ENCODE measurements at regions not wholly inside any gene's neighbourhood (a gene's known extent, or its start where the extent isn't known, plus 50 kb on each side); places are given as distances from the start of the nearest gene placed in this dataset.

DNA sequence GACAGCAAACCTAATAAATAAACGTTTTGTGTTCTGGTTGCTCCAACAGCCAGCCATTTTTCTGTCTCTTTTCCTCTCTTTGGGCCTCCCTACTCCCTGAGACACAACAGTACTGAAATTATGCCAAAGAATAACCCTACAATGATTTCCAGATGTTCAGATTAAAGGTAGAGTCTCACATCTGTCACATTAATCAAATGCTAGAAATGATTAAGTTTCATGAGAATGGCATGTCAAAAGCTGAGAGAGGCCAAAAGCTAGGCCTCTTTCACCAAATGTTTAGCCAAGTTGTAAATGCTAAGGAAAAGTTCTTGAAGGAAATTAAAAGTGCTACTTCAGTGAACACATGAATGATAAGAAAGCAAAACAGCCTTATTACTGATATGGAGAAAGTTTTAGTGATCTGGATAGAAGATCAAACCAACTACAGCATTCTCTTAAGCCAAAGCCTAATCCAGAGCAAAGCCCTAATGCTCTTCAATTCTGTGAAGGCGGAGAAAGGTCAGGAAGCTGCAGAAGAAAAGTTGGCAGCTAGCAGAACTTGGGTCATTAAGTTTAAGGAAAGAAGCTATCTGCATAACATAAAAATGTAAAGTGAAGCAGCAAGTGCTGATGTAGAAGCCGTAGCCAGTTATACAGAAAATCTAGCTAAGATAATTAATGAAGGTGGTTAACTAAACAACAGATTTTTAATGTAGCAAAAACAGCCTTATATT, 182.1 kb upstream of the NUDT6 start:
- DNase-seq = no peak

DNA sequence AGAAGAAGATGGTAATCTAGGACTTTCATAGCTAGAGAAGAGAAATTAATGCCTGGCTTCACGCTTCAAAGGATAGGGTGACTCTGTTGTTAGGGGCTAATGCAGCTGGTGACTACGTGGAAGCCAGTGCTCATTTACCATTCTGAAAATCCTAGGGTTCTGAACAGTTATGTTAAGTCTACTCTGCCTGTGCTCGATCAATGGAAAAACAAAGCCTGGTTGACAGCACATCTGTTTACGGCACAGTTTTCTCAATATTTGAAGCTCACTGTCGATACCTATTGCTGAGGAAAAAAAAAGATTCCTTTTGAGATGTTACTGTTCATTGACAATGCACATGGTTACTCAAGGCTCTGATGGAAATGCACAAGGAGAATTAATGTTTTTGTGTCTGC, 182.6 kb upstream of the NUDT6 start:
- no peak for DNase-seq

DNA sequence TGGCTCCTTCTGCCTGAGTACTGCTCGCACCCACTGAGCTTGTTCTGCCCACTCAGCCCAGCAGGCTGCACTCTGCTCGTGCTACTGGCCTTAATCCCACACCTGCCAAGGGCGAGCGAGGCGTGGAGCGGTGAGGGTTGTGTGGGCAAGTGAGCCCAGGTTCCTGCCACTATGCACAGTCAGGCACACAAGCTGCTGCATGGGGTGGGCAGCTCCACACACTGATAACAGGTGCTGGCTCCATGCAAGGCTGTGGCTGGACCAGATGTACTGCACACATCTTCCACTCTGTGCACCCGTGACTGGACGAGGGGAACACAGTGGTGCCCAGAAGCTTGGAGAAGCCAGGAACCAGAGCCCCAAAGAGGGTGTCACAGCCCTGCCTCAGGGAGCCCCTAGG, 184.3 kb upstream of the NUDT6 start:
- DNase-seq = no peak

DNA sequence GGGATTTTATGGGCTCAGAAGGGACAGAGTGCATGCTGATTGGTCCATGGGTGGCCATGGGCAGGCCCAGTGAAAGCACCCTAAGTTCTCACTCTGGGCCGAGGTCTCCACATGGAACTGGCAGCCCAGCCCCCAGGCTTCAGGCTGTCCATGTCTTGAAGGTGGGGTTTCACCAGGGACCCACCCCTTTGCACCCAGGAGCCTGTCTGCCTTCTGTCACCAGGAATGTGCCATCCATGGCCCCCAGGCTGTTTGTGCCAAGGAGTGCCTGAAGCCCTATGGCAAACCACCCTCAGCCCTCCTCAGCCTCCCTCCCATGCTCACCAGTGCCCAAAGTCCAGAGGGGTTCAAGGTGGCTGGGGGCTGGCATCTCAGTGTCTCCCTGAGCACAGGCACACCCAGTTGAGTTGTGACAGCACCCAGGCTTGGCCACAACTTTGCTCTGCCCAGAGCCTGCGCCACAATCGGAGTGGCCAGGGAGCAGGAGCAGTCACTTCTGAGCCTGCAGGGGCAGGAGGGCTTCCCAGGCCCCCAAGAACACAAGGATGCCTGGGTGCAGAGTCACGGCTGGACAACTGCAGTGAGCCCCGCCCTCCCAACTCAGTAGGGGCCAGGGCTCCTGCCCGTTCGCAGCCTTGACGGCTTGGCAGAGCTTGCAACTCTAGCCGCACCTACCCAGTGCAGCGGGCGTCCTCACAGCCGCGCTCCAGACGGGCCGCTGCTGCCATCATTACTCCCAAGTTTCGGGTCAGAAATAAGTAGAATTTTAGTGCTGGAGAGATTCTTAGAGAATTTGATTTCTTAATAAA, 185.3 kb upstream of the NUDT6 start:
- DNase-seq = no peak

DNA sequence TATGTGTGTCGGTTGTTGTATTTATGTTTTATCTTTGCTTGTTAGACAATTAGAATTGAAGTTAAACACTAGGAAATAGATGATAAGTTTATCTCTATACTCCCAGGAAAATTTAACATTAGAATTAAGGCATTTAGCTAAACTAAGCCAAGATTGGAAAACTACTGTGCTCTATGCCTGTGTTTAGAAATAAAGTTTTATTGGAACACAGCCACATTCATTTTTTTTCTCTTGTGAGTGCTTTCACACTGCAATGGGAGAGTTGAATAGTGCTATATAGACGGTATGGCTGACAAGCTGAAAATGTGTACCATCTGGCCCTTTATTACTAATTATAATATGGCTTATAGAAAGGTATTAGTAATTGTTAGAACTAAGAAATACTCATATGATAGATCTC, 186.7 kb upstream of the NUDT6 start:
- no peak for DNase-seq

DNA sequence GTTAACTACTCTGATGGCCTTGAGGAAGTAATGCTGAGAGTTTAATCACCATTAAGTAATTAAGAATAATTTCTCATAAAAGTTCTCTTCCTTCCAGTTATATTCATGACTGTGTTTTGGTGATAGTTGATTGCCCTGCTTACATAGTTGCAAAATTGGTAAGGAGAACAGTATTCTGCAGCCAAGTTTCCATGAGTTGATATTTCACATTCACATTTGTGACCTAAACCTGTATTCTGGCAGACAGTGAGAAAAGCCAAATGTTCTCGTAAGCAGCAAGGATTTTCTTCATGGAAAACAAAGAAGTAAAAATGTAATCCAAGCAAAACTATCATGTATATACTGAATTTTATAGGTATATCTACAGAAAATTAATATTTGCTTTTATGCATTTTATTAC, 187.8 kb upstream of the NUDT6 start:
- no peak for DNase-seq

DNA sequence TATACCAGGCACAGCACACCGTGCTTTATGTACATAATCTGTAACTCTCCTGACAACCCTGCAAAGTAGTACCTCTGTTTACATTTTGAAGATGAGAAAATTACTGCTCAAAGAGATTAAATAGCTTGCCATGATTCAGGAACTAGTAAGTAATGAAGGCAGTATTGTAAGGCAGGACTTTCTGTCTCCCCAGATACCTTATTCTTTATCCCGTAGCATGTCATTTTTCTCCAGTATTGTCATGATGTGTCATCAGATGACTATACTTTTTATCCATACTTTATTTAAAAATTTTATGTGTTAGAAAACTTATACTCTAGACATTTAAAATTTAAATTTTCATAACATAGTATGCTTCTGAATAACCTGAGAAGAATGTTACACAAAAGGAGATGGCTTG, 188.3 kb upstream of the NUDT6 start:
- DNase-seq = no peak

DNA sequence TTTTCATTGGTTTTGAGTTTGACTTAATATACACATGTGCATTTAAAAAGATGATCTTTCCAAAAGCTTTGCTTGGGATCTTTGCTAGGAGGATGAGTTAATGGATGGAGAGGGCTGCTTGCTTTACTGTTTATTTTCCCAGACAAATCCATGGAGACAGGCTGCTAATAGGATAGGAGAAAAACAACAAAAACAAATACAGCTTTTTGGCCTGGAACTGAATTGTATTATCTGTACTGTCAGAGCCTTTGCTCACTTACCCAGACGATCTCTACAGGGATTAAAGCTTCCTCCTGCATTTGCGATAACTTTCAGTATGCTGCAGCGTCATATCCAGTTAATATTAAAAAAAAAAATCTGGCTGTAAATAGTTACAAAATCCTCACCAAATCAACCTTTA, 190.8 kb upstream of the NUDT6 start:
- no peak for DNase-seq

DNA sequence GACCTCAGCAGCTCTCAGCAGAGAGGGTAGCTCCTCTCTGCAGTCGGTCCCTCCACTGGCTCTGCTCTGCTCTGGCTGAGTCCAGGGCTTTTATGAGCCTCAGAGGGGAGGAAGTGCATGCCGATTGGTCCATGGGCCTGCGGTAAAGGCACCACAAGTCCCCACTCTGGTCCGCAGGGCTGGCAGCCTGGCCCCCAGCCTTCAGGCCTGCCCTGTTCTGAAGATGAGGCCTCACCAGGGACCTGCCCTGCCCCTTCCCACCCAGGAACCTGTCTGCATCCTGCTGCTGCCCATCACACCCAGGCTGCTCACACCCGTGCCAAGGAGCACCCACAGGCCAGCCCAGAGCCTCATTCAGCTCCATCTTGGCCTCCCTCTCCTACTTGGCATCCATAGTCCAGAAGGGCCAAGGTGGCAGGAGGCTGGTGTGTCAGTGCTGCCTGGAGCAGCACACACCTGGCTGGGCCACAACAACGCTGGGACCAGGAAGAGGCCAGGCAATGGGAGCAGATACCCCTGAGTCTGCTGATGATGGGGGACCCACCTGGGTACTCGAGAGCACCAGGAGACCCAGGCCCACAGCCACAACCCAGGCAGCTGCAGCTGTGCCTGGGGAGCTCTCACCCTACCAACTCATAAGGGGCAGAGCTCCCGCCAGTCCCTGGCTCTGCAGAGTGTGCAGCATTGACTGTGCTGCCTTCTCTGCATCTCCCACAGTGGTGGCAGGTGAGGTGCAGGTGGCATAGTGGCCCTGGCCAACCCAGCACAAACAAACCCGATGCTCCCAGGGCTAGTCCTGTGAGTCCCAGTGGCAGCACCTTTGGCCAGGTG, 191.9 kb upstream of the NUDT6 start:
- DNase-seq = no peak

DNA sequence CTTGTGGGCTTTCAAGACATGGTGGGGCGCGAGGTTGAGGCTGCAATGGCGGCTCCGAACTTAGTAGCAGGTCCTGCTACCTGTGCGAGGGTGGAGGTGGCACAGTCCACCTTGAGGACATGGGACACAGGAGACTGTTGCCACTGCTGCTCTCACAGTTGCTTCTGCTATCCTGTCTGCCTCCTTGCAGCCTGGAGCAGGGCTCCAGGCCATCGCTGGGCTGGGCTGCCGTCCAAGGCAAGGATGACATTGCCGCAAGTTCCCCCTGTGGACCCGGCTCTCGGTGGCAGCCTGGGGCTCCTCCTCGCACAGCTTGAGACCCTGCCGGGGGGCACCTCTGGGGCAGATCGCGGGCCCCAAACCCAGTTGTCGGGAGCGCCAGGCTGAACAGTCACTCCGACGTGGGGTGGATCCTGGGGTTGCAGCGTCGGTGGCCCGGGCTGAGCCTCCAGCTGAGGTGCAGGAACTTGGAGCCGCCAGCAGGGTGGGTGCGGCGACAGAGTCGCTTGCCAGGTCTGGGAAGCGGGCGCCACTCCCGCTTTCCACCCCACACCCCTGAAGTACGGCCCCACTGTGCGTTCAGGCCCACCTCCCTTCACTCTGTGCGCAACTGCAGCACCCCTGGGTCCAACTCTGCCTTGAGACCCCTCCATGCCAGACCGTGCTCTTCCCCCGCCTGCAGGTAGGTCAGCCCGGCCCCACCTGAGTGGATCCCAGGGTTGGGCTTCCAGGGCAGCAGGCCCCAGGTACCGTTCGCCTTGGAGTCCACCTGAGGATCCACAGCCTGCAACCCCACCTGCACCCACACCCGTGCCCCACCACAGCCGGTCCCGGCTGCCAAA, 192.7 kb upstream of the NUDT6 start:
- no peak for DNase-seq

DNA sequence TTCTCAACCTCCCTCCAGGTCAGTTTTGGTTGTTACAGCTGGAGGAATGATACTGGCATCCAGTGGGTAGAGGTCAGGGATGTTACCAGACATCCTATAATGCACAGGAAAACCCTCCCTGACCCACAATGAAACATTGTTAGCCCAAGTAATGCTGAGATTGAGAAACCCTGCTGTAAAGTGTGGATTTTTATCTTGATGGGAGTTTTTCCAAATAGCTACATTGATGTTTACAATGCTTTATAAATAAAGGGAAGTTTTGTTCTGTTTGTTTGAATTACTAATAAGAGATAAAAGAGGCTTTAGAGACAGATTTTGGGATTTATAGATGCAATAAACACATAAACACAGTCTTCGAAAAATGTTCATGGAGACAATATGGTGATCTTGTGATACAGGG, 194.0 kb upstream of the NUDT6 start:
- no peak for DNase-seq

DNA sequence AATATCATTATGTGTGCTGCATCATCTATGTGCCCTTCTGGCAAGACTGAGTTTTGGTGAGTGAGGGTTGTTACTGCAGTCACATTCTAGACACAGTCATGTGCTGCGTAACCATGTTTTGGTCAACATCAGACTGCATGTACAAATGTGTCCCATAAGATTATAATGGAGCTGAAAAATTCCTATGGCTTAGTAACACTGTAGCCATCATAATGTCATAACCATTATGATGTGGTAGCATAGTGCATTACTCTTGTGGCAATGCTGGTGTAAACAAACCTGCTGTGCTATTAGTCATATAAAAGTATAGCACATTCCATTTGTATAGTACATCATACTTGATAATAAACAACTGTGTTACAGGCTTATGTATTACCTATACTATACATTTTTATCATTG, 198.1 kb upstream of the NUDT6 start:
- DNase-seq = no peak

DNA sequence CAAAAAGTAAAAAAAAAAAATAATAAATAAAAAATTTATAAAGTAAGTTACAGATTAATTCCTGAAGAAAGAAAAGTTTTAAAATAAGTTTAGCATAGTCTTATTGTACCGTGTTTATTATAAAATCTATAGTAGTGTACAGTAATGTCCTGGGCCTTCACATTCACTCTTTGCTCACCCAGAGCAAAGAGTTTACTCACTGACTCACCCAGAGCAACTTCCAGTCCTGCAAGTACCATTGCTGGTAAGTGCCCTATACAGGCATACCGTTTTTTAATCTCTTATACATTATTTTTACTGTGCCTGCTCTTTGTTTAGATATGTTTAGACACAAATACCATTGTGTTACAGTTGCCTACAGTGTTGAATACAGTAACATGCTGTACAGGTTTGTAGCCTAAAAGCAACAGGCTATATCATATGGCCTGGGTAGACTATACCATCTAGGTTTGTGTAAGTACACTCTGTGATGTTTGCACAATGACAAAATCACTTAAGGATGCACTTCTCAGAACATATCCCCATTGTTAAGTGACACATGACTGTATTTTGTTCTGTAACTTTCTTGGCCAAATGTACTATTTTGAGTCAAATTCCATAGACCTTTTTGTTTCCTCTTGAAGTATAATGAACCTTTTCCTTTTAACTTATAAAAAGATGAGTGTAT, 199.0 kb upstream of the NUDT6 start:
- DNase-seq = no peak

DNA sequence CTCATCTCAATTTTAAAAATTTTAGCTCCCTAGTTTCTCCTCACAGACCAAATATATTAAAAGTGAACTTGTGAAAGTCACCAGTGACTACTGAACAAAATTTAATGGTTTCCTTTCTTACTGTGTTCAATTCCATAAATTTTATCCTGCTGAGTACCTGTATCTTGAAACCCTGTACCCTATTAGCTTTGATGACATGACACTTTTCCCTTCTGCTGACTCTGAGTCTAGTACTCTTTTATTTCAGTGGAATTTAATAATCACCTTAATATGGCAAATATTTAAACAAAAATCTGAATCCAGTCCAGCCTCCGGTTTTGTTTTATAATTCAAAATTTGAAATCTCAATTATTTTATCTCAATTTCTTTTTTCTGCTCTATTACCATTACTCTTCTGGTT, 203.1 kb upstream of the NUDT6 start:
- DNase-seq = no peak

DNA sequence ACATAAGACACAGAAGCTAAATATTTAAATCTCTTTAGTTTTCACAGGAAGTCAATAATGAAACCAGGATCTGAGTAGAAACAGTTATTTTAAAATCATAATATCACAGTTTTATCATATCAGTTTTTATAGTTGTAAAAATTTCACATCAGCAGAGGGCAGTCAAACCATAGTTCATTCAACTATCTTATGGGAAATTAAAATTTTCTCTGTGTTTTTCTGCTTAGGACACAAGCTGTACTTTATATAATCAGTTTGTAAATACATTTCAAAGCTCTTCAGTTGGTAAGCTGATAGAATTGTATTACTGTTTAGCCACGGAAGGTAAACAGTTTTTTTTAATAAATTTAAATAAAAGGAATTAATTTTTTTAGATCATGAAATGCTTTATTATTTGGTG, 204.8 kb upstream of the NUDT6 start:
- no peak for DNase-seq

DNA sequence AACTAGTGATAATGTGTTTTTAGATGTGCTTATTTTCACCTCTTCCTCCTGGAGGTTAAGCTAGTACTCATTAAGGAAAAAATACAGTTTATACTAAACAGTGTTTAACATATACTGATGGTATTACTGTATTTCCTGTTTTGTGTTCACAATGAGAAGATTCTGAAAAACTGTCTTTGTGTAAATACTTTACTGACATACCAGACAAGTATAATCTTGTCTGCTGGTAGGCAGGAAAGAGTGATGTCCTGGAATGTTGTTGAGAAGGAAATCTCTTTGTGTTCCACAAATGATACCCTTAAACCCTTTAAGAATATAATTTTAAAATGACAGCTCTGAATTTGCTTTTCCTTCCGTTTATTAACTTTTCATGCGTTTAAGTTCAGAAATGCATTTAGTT, 205.5 kb upstream of the NUDT6 start:
- DNase-seq = no peak

DNA sequence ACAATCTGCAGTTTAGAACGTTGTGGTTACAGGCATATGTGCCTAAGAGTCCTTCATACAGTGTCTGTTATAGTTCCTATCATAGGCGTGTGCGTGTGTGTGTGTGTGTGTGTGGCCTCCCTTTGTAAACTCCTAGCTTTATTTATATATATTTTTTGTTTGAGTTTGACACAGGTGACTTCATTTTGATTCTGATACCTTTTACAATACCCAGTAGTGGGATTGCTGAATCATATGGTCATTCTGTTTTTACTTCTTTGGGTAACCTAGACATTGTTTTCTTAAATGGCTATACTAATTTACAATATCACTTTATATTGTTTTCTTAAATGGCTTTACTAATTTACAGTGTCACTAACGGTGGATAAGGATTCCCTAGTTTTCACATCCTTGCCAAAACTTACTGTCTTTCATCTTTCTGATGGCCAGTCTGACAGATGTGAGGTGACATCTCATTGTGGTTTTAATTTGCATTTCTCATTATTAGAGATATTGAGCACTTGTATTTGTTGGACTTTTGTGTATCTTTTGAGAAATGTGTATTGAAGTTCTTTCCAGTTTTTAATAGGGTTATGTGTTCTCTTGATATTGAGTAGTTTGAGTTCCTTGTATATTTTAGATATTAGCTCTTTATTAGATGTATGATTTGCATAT, 211.1 kb upstream of the NUDT6 start:
- no peak for DNase-seq

DNA sequence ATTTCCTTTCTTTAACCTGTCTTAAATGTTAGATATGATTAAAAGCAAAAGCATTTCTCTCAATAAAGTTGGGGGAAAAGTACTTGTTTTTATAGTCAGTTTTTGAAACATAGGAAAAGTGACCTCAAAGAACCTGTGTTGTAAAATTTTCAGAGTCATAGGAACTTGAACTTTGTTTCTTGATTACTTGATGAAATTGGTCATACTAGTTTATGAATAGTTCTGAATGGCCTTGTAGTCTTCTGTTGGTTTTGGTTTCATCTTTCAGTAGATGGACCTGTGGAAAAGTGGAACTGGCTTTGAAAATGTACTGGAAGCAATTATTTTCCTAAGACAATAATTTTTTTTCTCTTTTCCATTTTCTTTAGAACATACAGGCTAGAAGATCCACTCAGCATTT, 222.2 kb upstream of the NUDT6 start:
- no peak for DNase-seq

DNA sequence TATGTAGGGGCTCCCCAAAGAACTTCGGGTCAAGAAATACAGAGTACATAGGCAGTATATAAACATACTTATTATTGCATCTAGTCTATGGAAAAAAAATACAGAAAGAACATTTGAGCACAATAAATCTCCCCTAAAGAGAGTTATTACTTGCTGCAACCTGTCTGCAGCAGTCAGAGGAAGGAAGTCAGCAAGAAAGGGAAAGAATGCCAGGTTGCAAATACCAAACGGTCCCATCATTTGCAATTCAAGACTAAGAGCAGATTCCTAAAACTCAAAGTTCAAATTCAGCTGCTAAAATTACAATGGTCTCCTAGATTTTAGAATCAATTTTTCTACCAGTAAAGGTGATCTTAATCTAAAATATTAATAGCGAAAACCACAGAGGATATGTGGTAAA, 236.2 kb upstream of the NUDT6 start:
- DNase-seq = no peak

DNA sequence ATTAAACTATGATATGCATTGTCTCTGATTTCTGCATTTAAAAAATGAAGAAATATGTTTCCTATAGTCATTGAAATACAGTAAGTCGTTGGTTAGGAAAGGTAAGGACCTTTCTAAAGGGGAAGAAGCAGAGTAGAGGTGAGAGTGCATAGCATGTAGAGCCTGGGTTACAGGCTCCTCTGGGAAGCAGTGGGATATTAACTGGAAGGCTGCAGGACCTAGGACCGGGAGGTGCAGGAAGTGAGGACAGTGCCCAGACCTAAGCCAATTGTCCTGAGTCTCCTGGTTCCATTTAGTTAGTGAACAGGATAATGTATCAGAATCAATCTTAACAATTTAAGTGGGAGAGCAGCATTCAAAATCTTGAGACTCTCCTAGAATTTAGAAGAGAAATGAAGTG, 237.1 kb upstream of the NUDT6 start:
- DNase-seq = no peak

DNA sequence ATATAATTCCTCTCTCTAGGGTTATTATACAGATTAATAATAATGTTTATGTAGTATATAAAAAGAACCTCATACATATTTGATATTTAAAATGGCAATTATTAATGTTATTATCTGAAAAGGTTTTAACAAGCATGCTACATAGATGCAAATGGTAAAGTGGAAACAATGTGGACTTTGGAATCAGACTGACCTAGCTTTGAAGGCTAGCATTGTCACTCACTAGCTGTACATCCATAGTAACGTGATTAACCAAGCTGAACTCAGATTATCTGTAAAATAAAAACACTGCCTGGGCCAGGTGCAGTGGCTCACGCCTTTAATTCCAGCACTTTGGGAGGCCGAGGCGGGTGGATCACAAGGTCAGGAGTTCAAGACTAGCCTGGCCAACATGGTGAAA, 233.7 kb upstream of the SPRY1 start:
- no peak for DNase-seq

DNA sequence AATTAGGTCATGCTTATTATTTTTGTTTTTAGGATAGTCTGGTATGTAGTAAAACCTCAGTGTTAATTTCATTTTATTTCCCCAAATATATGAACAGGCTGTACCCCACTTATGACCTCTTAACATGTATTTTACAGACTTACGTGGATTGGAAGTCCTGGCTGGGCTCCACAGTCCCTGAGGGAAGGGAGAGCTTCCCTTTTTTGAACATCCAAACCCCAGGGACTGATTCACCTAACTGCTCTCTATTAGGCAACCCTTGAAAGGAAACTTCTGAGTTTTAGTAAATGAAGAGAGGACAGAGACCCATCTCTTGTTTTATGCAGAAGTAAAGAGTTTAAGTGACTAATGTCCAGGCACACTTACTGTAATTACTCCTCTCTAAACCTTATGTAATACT, 233.1 kb upstream of the SPRY1 start:
- DNase-seq = no peak
